ENCODE measurements at regions not wholly inside any gene's neighbourhood (a gene's known extent, or its start where the extent isn't known, plus 50 kb on each side); places are given as distances from the start of the nearest gene placed in this dataset.

DNA sequence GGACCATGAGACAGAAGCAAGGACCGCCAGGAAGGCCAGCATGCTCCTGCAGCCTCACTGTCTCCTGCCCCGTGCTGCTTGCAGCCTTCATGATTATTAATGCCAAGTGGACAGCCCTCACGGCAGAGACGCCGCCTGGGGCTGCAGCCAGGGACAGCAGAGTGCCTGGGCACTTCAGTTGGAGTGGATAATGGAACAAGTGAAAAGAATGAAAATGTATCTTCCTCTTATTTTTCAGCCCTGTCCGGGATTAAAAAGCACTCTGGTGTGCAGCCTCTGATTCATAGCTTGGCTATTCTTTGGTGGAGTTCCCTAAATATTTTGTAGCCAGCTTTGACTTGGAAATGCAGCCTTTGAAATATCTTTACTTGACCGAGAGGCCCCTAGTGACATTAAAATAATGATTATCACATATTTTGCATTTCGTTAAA is 1404.2 kb downstream of the BRD1 start:
- no peak for ATAC-seq
- Histone ChIP-seq H3K27ac (ENCODE audit: low read length) (no peak overlapping the region), H3K9me3 (ENCODE audit: control insufficient read depth, insufficient read depth, low read depth, low read length) (no peaks in the 10 kb centered on the region), H3K36me3 (ENCODE audit: control insufficient read depth, insufficient read depth, low read length) (no peaks in the 10 kb centered on the region), H3K27me3 (ENCODE audit: control insufficient read depth, insufficient read depth, low read length) (no peaks in the 10 kb centered on the region; the same call in 1 of the 2 replicates), H3K4me1 (ENCODE audit: control insufficient read depth, insufficient read depth, low read length) (no peaks in the 10 kb centered on the region), H3K4me3 (ENCODE audit: low read depth in 2 of 2, low read length in 2 of 2) (no peak overlapping the region)
- intact Hi-C loops (cut with micrococcal nuclease; ENCODE audit: unreplicated experiment) (no loop called here), in situ Hi-C loops (cut with HindIII; ENCODE audit: low pct_unique_long_range_greater_than_20kb, low sequenced_read_pairs) (no loop called here)
- ChIA-PET POLR2A (no interaction called here), CTCF (no interaction called here)
- DNase-seq (ENCODE audit: low read depth, low spot score), result no peak
- no TSS peak for BruUV-seq (replicated peaks)
- TF ChIP-seq, protein P1, sequence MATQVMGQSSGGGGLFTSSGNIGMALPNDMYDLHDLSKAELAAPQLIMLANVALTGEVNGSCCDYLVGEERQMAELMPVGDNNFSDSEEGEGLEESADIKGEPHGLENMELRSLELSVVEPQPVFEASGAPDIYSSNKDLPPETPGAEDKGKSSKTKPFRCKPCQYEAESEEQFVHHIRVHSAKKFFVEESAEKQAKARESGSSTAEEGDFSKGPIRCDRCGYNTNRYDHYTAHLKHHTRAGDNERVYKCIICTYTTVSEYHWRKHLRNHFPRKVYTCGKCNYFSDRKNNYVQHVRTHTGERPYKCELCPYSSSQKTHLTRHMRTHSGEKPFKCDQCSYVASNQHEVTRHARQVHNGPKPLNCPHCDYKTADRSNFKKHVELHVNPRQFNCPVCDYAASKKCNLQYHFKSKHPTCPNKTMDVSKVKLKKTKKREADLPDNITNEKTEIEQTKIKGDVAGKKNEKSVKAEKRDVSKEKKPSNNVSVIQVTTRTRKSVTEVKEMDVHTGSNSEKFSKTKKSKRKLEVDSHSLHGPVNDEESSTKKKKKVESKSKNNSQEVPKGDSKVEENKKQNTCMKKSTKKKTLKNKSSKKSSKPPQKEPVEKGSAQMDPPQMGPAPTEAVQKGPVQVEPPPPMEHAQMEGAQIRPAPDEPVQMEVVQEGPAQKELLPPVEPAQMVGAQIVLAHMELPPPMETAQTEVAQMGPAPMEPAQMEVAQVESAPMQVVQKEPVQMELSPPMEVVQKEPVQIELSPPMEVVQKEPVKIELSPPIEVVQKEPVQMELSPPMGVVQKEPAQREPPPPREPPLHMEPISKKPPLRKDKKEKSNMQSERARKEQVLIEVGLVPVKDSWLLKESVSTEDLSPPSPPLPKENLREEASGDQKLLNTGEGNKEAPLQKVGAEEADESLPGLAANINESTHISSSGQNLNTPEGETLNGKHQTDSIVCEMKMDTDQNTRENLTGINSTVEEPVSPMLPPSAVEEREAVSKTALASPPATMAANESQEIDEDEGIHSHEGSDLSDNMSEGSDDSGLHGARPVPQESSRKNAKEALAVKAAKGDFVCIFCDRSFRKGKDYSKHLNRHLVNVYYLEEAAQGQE (IDR thresholded peaks at IDR 0.05; ENCODE audit: insufficient read depth in 1 of 2, low read depth in 2 of 2, low read length in 1 of 2), result no peak
- TF ChIP-seq POLR2AphosphoS5 (IDR thresholded peaks at IDR 0.05; ENCODE audit: low read depth, low read length), result no peak
- no peak for TF ChIP-seq CTCF (IDR thresholded peaks at IDR 0.05)
- no peak for TF ChIP-seq SIN3A (IDR thresholded peaks at IDR 0.05; ENCODE audit: borderline replicate concordance, insufficient read depth, low read depth, low read length)
- TF ChIP-seq TCF7L2 (IDR thresholded peaks at IDR 0.05; ENCODE audit: low read depth, low read length), result no peak

GRCh38 chr22:48422900-48423480 is 1404.7 kb downstream of the BRD1 start:
- Histone ChIP-seq H3K27ac (ENCODE audit: low read length) (no peak overlapping the region), H3K4me3 (ENCODE audit: low read depth in 2 of 2, low read length in 2 of 2) (no peak overlapping the region), H3K4me1 (ENCODE audit: control insufficient read depth, insufficient read depth, low read length) (no peaks in the 10 kb centered on the region), H3K27me3 (ENCODE audit: control insufficient read depth, insufficient read depth, low read length) (no peaks in the 10 kb centered on the region; the same call in 1 of the 2 replicates), H3K36me3 (ENCODE audit: control insufficient read depth, insufficient read depth, low read length) (no peaks in the 10 kb centered on the region), H3K9me3 (ENCODE audit: control insufficient read depth, insufficient read depth, low read depth, low read length) (no peaks in the 10 kb centered on the region)
- ATAC-seq (no peak), DNase-seq (ENCODE audit: low read depth, low spot score) (no peak)
- POLR2A ChIA-PET, result no interaction called here
- intact Hi-C loops (cut with micrococcal nuclease; ENCODE audit: unreplicated experiment), result no loop called here
- no peak for TF ChIP-seq POLR2AphosphoS5 (IDR thresholded peaks at IDR 0.05; ENCODE audit: low read depth, low read length)
- no peak for TF ChIP-seq CTCF (IDR thresholded peaks at IDR 0.05)
- TF ChIP-seq, protein P1 (IDR thresholded peaks at IDR 0.05; ENCODE audit: insufficient read depth in 1 of 2, low read depth in 2 of 2, low read length in 1 of 2), result no peak
- no peak for TF ChIP-seq TCF7L2 (IDR thresholded peaks at IDR 0.05; ENCODE audit: low read depth, low read length)
- in situ Hi-C loops (cut with HindIII; ENCODE audit: low pct_unique_long_range_greater_than_20kb, low sequenced_read_pairs), result no loop called here
- CTCF ChIA-PET, result no interaction called here
- no TSS peak for BruUV-seq (replicated peaks)

Data from Panc1 (cell line).